ENCODE measurements at regions not wholly inside any gene's neighbourhood (a gene's known extent, or its start where the extent isn't known, plus 50 kb on each side); places are given as distances from the start of the nearest gene placed in this dataset.

- TF ChIP-seq, protein P1, sequence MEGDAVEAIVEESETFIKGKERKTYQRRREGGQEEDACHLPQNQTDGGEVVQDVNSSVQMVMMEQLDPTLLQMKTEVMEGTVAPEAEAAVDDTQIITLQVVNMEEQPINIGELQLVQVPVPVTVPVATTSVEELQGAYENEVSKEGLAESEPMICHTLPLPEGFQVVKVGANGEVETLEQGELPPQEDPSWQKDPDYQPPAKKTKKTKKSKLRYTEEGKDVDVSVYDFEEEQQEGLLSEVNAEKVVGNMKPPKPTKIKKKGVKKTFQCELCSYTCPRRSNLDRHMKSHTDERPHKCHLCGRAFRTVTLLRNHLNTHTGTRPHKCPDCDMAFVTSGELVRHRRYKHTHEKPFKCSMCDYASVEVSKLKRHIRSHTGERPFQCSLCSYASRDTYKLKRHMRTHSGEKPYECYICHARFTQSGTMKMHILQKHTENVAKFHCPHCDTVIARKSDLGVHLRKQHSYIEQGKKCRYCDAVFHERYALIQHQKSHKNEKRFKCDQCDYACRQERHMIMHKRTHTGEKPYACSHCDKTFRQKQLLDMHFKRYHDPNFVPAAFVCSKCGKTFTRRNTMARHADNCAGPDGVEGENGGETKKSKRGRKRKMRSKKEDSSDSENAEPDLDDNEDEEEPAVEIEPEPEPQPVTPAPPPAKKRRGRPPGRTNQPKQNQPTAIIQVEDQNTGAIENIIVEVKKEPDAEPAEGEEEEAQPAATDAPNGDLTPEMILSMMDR (IDR thresholded peaks at IDR 0.05) = no peak
- peak overlapping the region; percentile 51 for H3K27ac Mint-ChIP-seq
- H3K4me1 Mint-ChIP-seq (ENCODE audit: low read depth) = peaks cover 38% of the 10 kb centered on the region
- no peaks in the 10 kb centered on the region for H3K27me3 Mint-ChIP-seq (ENCODE audit: insufficient read depth)
- no peak overlapping the region for H3K4me3 Mint-ChIP-seq
- H3K9me3 Mint-ChIP-seq = no peaks in the 10 kb centered on the region
- DNase-seq = peak; percentile 76
- H3K36me3 Mint-ChIP-seq (ENCODE audit: low read depth) = no peaks in the 10 kb centered on the region; the same call in 1 of the 2 replicates
These were observed 86.0 kb upstream of the LPP start for GRCh38 chr3:188067932-188068331.

GRCh38 chr3:188068342-188068741 is 85.6 kb upstream of the LPP start:
- Mint-ChIP-seq H3K4me3 (no peak overlapping the region), H3K27me3 (ENCODE audit: insufficient read depth) (no peaks in the 10 kb centered on the region), H3K27ac (peak overlapping the region; percentile 51)

GRCh38 chr3:188071636-188072035 is 82.3 kb upstream of the LPP start:
- Mint-ChIP-seq H3K9me3 (no peaks in the 10 kb centered on the region), H3K27ac (peak overlapping the region; percentile 53), H3K36me3 (ENCODE audit: low read depth) (no peaks in the 10 kb centered on the region), H3K4me3 (no peak overlapping the region), H3K27me3 (ENCODE audit: insufficient read depth) (no peaks in the 10 kb centered on the region), H3K4me1 (ENCODE audit: low read depth) (peaks cover 39% of the 10 kb centered on the region)
- TF ChIP-seq, protein P1 (IDR thresholded peaks at IDR 0.05) = no peak
- no peak for DNase-seq

More at GRCh38 chr3:188068342-188068741, 85.6 kb upstream of the LPP start:
- Mint-ChIP-seq H3K36me3 (ENCODE audit: low read depth) (no peaks in the 10 kb centered on the region; the same call in 1 of the 2 replicates), H3K4me1 (ENCODE audit: low read depth) (peaks cover 39% of the 10 kb centered on the region), H3K9me3 (no peaks in the 10 kb centered on the region)
- TF ChIP-seq, protein P1 (IDR thresholded peaks at IDR 0.05) = no peak
- no peak for DNase-seq

GRCh38 chr3:188076176-188076575 is 77.8 kb upstream of the LPP start:
- Mint-ChIP-seq H3K9me3 (no peaks in the 10 kb centered on the region), H3K4me3 (no peak overlapping the region), H3K4me1 (ENCODE audit: low read depth) (peaks cover 23% of the 10 kb centered on the region), H3K36me3 (ENCODE audit: low read depth) (no peaks in the 10 kb centered on the region), H3K27ac (no peak overlapping the region), H3K27me3 (ENCODE audit: insufficient read depth) (no peaks in the 10 kb centered on the region)
- TF ChIP-seq, protein P1 (IDR thresholded peaks at IDR 0.05) = no peak
- DNase-seq = no peak

DNA sequence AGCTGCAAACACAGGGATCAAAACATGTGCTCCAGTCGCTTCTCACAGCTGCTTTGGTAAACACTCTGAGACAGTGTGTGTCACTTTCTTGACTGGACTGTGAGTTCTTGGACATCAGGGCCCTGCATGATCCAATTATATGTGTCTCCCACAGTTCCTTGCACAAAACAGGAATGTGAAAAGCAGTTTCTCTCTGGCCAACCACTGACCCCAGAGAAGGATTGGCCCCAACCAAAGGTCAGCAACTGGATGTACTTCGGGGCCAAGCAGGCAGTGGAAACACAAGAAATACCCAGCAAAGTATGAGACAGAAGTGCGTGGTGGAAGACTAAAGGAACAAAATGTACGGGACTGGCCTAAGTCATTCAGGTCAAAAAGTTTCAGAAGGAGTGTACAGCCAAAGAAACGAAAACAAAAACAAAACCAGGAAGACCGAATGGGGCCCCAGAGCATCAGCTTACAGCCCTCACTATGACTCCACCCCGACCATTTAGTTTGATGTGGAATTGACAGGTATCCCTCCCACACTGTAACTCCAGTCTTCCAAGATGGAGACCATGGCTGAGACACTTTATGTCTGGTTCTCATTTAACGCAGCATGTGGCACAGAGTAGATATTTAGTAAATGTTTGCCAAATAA is 76.7 kb upstream of the LPP start:
- Mint-ChIP-seq H3K4me1 (ENCODE audit: low read depth) (peaks cover 23% of the 10 kb centered on the region), H3K4me3 (no peak overlapping the region), H3K27me3 (ENCODE audit: insufficient read depth) (no peaks in the 10 kb centered on the region), H3K27ac (no peak overlapping the region), H3K36me3 (ENCODE audit: low read depth) (no peaks in the 10 kb centered on the region), H3K9me3 (no peaks in the 10 kb centered on the region)
- DNase-seq = no peak
- TF ChIP-seq, protein P1 (IDR thresholded peaks at IDR 0.05) = no peak
